LNCAP (cell line): ENCODE measurements at regions not wholly inside any gene's neighbourhood (a gene's known extent, or its start where the extent isn't known, plus 50 kb on each side); places are given as distances from the start of the nearest gene placed in this dataset.

Experiments
- CTCF ChIP-seq: fragments of 450-650 bp; IDR thresholded peaks from 2 replicates; pipeline ENCODE4 v1.5.1; 2017; ENCODE audit warnings: mild to moderate bottlenecking

DNA sequence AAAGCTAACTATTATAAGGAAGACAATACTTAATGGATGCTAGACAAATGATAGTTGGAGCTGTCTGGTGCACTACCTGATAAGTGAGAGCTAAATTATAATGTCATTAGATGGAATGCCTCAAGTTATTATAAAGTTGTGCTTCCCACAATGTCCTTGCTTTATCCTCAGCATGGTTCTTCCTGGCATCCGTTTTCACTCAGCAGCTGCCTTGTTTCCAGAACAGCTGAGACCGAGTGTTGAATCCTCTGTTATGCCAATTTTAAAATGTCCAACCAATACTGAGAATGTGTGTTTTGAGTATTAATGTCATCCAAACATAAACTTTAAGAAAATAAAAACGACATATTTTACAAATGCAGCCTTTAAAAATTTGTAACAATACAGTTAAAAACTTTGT, 286.7 kb upstream of the SOX2 start:
- no peak for TF ChIP-seq CTCF

GRCh38 chr3:181418233-181418632, 293.5 kb upstream of the SOX2 start:
- no peak for TF ChIP-seq CTCF

GRCh38 chr3:181417748-181418147, 294.0 kb upstream of the SOX2 start:
- no peak for TF ChIP-seq CTCF

- no peak for TF ChIP-seq CTCF
Observed at GRCh38 chr3:181410870-181411269, 300.9 kb upstream of the SOX2 start.

DNA sequence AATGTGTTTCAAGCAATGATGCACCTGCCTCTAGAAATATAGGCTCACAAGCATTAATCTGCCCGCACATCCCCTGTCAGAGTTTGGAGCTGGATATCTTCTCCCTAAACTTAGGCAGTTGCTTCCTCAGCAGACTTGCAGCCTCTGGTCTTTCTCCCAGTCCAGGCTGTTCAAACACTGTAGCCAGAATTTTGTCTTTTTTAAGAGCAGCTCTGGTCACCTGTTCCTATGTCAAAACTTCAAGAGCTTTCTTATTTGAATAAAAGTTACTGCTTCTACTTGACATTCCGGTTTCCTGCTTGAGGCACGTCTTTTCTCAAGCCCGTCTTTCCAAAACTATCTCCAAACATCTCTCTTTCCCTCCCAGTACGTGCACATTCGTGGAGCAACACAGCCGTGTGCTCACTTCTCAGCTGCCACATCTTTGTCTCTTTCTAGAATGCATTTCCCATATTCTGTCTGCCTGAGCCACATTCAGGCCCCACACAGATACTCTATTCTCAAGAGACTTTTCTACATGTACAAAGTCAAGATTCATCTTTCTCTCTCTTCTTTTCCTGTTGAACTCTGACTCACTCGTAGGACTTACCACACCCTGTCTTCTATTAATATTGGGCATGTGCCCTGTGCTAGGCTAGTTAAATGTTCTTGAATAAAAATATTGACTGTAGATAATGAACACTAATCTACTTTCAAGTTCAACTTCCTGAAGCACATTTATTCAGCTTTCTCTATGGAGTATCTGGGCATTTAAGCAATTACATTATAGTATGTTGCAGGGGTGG, 307.7 kb upstream of the SOX2 start:
- no peak for TF ChIP-seq CTCF

DNA sequence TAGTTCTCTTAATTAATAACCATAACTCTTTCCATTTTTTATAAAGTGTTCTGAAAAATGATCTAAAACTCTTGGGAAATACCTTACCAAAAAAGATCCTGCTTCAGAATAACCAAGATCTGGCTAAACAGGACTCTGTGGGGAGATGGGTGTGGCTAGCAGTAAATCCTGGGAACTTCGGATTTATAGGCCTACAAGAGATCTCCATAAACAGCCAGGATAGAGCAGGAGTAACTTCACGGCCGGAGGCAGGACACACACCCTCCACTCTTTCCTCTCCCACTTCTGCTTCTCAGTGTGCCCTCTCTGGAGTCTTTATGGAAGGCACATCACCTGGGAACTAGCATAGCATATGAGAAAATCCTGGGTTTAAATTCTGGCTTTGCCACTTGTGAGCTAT, 309.4 kb upstream of the SOX2 start:
- no peak for TF ChIP-seq CTCF

GRCh38 chr3:181384970-181385369, 326.8 kb upstream of the SOX2 start:
- TF ChIP-seq CTCF: no peak

- TF ChIP-seq CTCF: no peak
Observed at GRCh38 chr3:181383760-181384159, 328.0 kb upstream of the SOX2 start.
